ENCODE measurements at regions not wholly inside any gene's neighbourhood (a gene's known extent, or its start where the extent isn't known, plus 50 kb on each side); places are given as distances from the start of the nearest gene placed in this dataset.

- H3K27ac ChIP-seq (ENCODE audit: extremely low read depth, low read depth, low read length), result no peak overlapping the region
- H3K9ac ChIP-seq (ENCODE audit: insufficient read depth in 1 of 2, low read depth in 2 of 2, low read length in 2 of 2), result no peak overlapping the region
- no peaks in the 10 kb centered on the region for H3K4me1 ChIP-seq (replicated peaks in 1 of 2; ENCODE audit: control insufficient read depth in 2 of 2, insufficient read depth in 2 of 2, low read length in 2 of 2)
- no peaks in the 10 kb centered on the region for H3K36me3 ChIP-seq (ENCODE audit: control insufficient read depth, insufficient read depth, low read length)
- no peaks in the 10 kb centered on the region; the same call in 1 of the 2 replicates for H3K9me3 ChIP-seq (replicated peaks; ENCODE audit: control insufficient read depth, insufficient read depth, low read depth, low read length)
- FAIRE-seq, result no peak
- ChIA-PET CTCF (ENCODE audit: low intra/inter-chr PET ratio) (no interaction called here), POLR2A (interaction anchor here (0.6 kb wide), 1 partner anchor 1910 kb away, joined by 3 read pairs; no protein-coding TSS in a partner anchor)
- no peak for ATAC-seq
- in situ Hi-C loops (cut with MboI) (no loop called here), intact Hi-C loops (cut with micrococcal nuclease) (no loop called here)
- H2AFZ ChIP-seq (ENCODE audit: low read depth, low read length), result no peak overlapping the region
- WGBS (ENCODE audit: insufficient coverage, low coverage, missing lambda C conversion rate), result 0% methylated on average over 8 of the region's 9 CpGs
- DNase-seq (ENCODE audit: extremely low read depth in 1 of 4, low spot score in 3 of 4), result no peak
- no peak overlapping the region for H3K4me2 ChIP-seq (ENCODE audit: insufficient read depth, low read length)
- H3K79me2 ChIP-seq (ENCODE audit: control insufficient read depth, insufficient read depth, low read length), result no peaks in the 10 kb centered on the region
- no peak for TF ChIP-seq ZSCAN32 (CRISPR knock-in tag; IDR thresholded peaks at IDR 0.05)
- TF ChIP-seq NELFE (IDR thresholded peaks at IDR 0.05; ENCODE audit: insufficient read depth, insufficient read length), result no peak
- TF ChIP-seq SMARCA5 (IDR thresholded peaks at IDR 0.05), result no peak
- TF ChIP-seq UBTF (IDR thresholded peaks at IDR 0.05; ENCODE audit: borderline replicate concordance in 1 of 2, low read depth in 2 of 2, low read length in 2 of 2), result no peak
- TF ChIP-seq ZNF3 (CRISPR knock-in tag; IDR thresholded peaks at IDR 0.05), result no peak
- TF ChIP-seq ZBTB43 (CRISPR knock-in tag; IDR thresholded peaks at IDR 0.05), result no peak
- no peak for TF ChIP-seq RNF2 (IDR thresholded peaks at IDR 0.05)
- no peak for TF ChIP-seq LCOR (CRISPR knock-in tag; IDR thresholded peaks at IDR 0.05)
- TF ChIP-seq POLR2A (conservative IDR thresholded peaks at IDR 0.05), result no peak
- no peak for TF ChIP-seq CBFA2T3 (IDR thresholded peaks at IDR 0.05)
- no peak for TF ChIP-seq ETV1 (tag; conservative IDR thresholded peaks at IDR 0.05; ENCODE audit: low read depth)
- no peak for TF ChIP-seq TAF9B (IDR thresholded peaks at IDR 0.05; ENCODE audit: partially characterized antibody)
- no peak for TF ChIP-seq ZNF184 (CRISPR knock-in tag; IDR thresholded peaks at IDR 0.05)
- no peak for TF ChIP-seq HCFC1 (IDR thresholded peaks at IDR 0.05; ENCODE audit: low read depth, low read length)
- no peaks in the 10 kb centered on the region for H4K20me1 ChIP-seq (replicated peaks; ENCODE audit: control insufficient read depth, insufficient read depth, low read length)
- no peaks in the 10 kb centered on the region for H3K27me3 ChIP-seq (ENCODE audit: control insufficient read depth in 2 of 2, insufficient read depth in 2 of 2, low read length in 2 of 2)
- no peak overlapping the region for H3K4me3 ChIP-seq
- H3K9me1 ChIP-seq (ENCODE audit: control insufficient read depth, insufficient read depth, low read length), result no peaks in the 10 kb centered on the region
- no TSS peak for BruUV-seq (replicated peaks)
These were observed 152.4 kb downstream of the KIF26A start for GRCh38 chr14:104290756-104291122.

Measured in K562 (cell line).